ENCODE measurements at regions not wholly inside any gene's neighbourhood (a gene's known extent, or its start where the extent isn't known, plus 50 kb on each side); places are given as distances from the start of the nearest gene placed in this dataset.

DNA sequence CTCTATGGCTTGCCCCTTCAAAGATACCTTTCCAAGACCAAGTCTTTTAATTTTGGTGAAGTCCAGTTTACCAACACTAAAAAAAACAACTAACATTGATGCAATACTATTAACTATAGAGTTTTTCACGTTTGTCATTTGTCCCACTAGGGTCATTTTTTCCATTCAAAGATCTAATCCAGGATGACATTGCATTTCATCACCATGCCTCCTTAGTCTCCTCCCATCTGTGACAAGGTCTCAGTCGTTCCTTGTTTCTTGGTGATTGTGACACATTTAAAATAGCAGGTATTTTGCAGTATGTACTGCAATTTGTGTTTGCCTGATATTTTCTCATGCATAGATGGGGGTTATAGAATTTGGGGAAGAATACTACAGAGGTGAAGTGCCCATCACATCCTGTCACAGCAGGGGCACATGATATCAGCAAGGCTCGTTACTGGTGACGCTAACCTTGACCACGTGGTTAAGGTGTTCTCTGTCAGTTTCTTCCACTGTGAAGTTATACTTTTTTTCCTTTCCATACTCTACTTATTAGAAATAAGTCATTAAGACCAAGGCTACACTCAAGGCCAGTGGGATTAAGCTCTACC lies 799.2 kb upstream of the RAB6C start:
- DNase-seq (ENCODE audit: low read depth in 1 of 2, low spot score in 1 of 2) = no peak
- Histone ChIP-seq H3K27ac (replicated peaks) (no peak overlapping the region), H3K4me3 (replicated peaks; ENCODE audit: insufficient read depth, low read length) (no peak overlapping the region), H3K27me3 (ENCODE audit: insufficient read depth, poor library complexity, severe bottlenecking) (no peaks in the 10 kb centered on the region)
- TF ChIP-seq GABPA (IDR thresholded peaks at IDR 0.05; ENCODE audit: low read depth) = no peak
- TF ChIP-seq SPI1 (IDR thresholded peaks at IDR 0.05; ENCODE audit: borderline replicate concordance, low read depth) = no peak
- TF ChIP-seq CTCF (IDR thresholded peaks at IDR 0.05; ENCODE audit: insufficient read depth, low read length) = no peak
- TF ChIP-seq, protein P1, sequence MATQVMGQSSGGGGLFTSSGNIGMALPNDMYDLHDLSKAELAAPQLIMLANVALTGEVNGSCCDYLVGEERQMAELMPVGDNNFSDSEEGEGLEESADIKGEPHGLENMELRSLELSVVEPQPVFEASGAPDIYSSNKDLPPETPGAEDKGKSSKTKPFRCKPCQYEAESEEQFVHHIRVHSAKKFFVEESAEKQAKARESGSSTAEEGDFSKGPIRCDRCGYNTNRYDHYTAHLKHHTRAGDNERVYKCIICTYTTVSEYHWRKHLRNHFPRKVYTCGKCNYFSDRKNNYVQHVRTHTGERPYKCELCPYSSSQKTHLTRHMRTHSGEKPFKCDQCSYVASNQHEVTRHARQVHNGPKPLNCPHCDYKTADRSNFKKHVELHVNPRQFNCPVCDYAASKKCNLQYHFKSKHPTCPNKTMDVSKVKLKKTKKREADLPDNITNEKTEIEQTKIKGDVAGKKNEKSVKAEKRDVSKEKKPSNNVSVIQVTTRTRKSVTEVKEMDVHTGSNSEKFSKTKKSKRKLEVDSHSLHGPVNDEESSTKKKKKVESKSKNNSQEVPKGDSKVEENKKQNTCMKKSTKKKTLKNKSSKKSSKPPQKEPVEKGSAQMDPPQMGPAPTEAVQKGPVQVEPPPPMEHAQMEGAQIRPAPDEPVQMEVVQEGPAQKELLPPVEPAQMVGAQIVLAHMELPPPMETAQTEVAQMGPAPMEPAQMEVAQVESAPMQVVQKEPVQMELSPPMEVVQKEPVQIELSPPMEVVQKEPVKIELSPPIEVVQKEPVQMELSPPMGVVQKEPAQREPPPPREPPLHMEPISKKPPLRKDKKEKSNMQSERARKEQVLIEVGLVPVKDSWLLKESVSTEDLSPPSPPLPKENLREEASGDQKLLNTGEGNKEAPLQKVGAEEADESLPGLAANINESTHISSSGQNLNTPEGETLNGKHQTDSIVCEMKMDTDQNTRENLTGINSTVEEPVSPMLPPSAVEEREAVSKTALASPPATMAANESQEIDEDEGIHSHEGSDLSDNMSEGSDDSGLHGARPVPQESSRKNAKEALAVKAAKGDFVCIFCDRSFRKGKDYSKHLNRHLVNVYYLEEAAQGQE (IDR thresholded peaks at IDR 0.05; ENCODE audit: insufficient replicate concordance, low read depth) = no peak
- no peak for TF ChIP-seq POLR2AphosphoS5 (IDR thresholded peaks at IDR 0.05; ENCODE audit: low read depth)

GRCh38 chr2:129181433-129181832 lies 798.0 kb upstream of the RAB6C start:
- Histone ChIP-seq H3K4me3 (replicated peaks; ENCODE audit: insufficient read depth, low read length) (no peak overlapping the region), H3K27me3 (ENCODE audit: insufficient read depth, poor library complexity, severe bottlenecking) (no peaks in the 10 kb centered on the region), H3K27ac (replicated peaks) (no peak overlapping the region)
- DNase-seq (ENCODE audit: low read depth in 1 of 2, low spot score in 1 of 2) = no peak
- TF ChIP-seq GABPA (IDR thresholded peaks at IDR 0.05; ENCODE audit: low read depth) (no peak), SPI1 (IDR thresholded peaks at IDR 0.05; ENCODE audit: borderline replicate concordance, low read depth) (no peak), POLR2AphosphoS5 (IDR thresholded peaks at IDR 0.05; ENCODE audit: low read depth) (no peak), CTCF (IDR thresholded peaks at IDR 0.05; ENCODE audit: insufficient read depth, low read length) (no peak)
- TF ChIP-seq, protein P1 (IDR thresholded peaks at IDR 0.05; ENCODE audit: insufficient replicate concordance, low read depth) = no peak

DNA sequence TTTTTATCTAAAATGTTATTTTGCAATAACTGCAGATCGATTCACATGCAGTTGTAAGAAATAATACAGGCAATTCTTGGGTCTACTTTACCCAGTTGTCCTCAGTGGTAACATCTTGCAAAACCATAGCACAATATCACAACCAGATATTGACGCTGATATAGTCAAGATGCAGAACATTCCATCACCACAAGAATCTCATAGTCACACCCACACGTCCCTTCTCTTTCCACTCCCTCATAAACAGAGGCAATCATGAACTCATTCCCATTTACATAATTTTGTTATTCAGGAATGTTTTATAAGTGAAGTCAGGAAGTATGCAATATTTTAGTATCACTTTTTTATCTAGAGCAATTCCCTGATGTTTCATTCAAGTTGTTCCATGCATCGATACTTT lies 797.5 kb upstream of the RAB6C start:
- TF ChIP-seq, protein P1 (IDR thresholded peaks at IDR 0.05; ENCODE audit: insufficient replicate concordance, low read depth) = no peak
- TF ChIP-seq SPI1 (IDR thresholded peaks at IDR 0.05; ENCODE audit: borderline replicate concordance, low read depth) (no peak), POLR2AphosphoS5 (IDR thresholded peaks at IDR 0.05; ENCODE audit: low read depth) (no peak), CTCF (IDR thresholded peaks at IDR 0.05; ENCODE audit: insufficient read depth, low read length) (no peak), GABPA (IDR thresholded peaks at IDR 0.05; ENCODE audit: low read depth) (no peak)

More for the DNA sequence above, 797.5 kb upstream of the RAB6C start:
- Histone ChIP-seq H3K27me3 (ENCODE audit: insufficient read depth, poor library complexity, severe bottlenecking) (no peaks in the 10 kb centered on the region), H3K4me3 (replicated peaks; ENCODE audit: insufficient read depth, low read length) (no peak overlapping the region), H3K27ac (replicated peaks) (no peak overlapping the region)
- no peak for DNase-seq (ENCODE audit: low read depth in 1 of 2, low spot score in 1 of 2)

Data from HL-60 (cell line).